ENCODE measurements at regions not wholly inside any gene's neighbourhood (a gene's known extent, or its start where the extent isn't known, plus 50 kb on each side); places are given as distances from the start of the nearest gene placed in this dataset.
"Not testable (repeated sequence)": the region's sequence is repeated elsewhere in the genome, so short reads cannot be mapped to it uniquely, and the experiment has no call there.

GRCh38 chr11:79506734-79507344, 66.0 kb upstream of the TENM4 start:
- no peak for DNase-seq

- DNase-seq: no peak
Measured at GRCh38 chr11:79506124-79506523, 65.3 kb upstream of the TENM4 start.

GRCh38 chr11:79503028-79503427, 62.2 kb upstream of the TENM4 start:
- DNase-seq: no peak

GRCh38 chr11:79501707-79502106, 60.9 kb upstream of the TENM4 start:
- DNase-seq: no peak

GRCh38 chr11:79499929-79500328, 59.1 kb upstream of the TENM4 start:
- DNase-seq: not testable (repeated sequence)

GRCh38 chr11:79498667-79499066, 57.8 kb upstream of the TENM4 start:
- DNase-seq: no peak

GRCh38 chr11:79493555-79494171, 52.8 kb upstream of the TENM4 start:
- no peak for DNase-seq

- DNase-seq: no peak
Measured at GRCh38 chr11:79492008-79492407, 51.2 kb upstream of the TENM4 start.

Data from effector CD8-positive, alpha-beta T cell (primary cell).